Caco-2 (cell line): ENCODE measurements at regions not wholly inside any gene's neighbourhood (a gene's known extent, or its start where the extent isn't known, plus 50 kb on each side); places are given as distances from the start of the nearest gene placed in this dataset.

Source experiments
- BruUV-seq: library from RNA; stranded (reverse); fragments of 400-500 nt; replicated peaks from 2 replicates; lab custom pipeline; 2021; lab: Mats Ljungman, UMichigan
- CTCF ChIA-PET: fragments of 300-600 bp; sonication (Branson Sonifier 250); formaldehyde crosslinking; loops from one replicate; lab custom pipeline; 2022; ENCODE audit warnings: antibody characterized with exemption; lab: Charles Lee
- POLR2A ChIA-PET: fragments of 300-600 bp; sonication (Branson Sonifier 250); formaldehyde crosslinking; loops from one replicate; lab custom pipeline; 2022; ENCODE audit warnings: antibody characterized with exemption; lab: Charles Lee
- DNase-seq, 2 experiments: peaks; one replicate each; pipeline versions ENCODE4 v3.0.0 to v3.0.0-alpha.2; 2020 to 2022
- H3K27me3 ChIP-seq: replicated peaks from 2 replicates; pipeline ENCODE4 v1.6.0; 2011; ENCODE audit warnings: low read length; ENCODE audit not compliant: control insufficient read depth, insufficient read depth
- H3K36me3 ChIP-seq: 2 replicates; pipeline ENCODE4 v1.5.1; 2011; ENCODE audit warnings: low read length; ENCODE audit not compliant: control insufficient read depth, insufficient read depth
- H3K4me1 ChIP-seq: fragments of 250-450 bp; sonication (Bioruptor Pico); 2 replicates; pipeline ENCODE4 v1.5.1; 2020; ENCODE audit warnings: mild to moderate bottlenecking
- H3K4me3 ChIP-seq: 2 replicates; pipeline ENCODE4 v1.5.1; 2011; ENCODE audit warnings: low read depth, mild to moderate bottlenecking, control low read depth, low read length
- H3K9me3 ChIP-seq: fragments of 250-450 bp; sonication (Bioruptor Pico); 2 replicates; pipeline ENCODE4 v1.5.1; 2020; ENCODE audit warnings: mild to moderate bottlenecking, moderate library complexity
- H3K27ac Mint-ChIP-seq: one replicate; pipeline ENCODE4 v1.8.0; 2022; ENCODE audit warnings: mixed read lengths; ENCODE audit not compliant: unreplicated experiment
- H3K27me3 Mint-ChIP-seq: one replicate; pipeline ENCODE4 v1.8.0; 2022; ENCODE audit warnings: mixed read lengths; ENCODE audit not compliant: insufficient read depth, unreplicated experiment
- H3K36me3 Mint-ChIP-seq: one replicate; pipeline ENCODE4 v1.8.0; 2022; ENCODE audit warnings: mild to moderate bottlenecking, mixed read lengths; ENCODE audit not compliant: insufficient read depth, unreplicated experiment
- H3K4me1 Mint-ChIP-seq: one replicate; pipeline ENCODE4 v1.8.0; 2022; ENCODE audit warnings: low read depth, mixed read lengths; ENCODE audit not compliant: unreplicated experiment
- H3K4me3 Mint-ChIP-seq: one replicate; pipeline ENCODE4 v1.8.0; 2022; ENCODE audit warnings: mild to moderate bottlenecking, moderate library complexity, mixed read lengths; ENCODE audit not compliant: unreplicated experiment
- H3K9me3 Mint-ChIP-seq: one replicate; pipeline ENCODE4 v1.8.0; 2022; ENCODE audit warnings: mixed read lengths; ENCODE audit not compliant: unreplicated experiment
- intact Hi-C: fragments of 100-400 bp; cut with micrococcal nuclease; formaldehyde crosslinking; loops from one replicate; pipeline ENCODE4 v1.10.0; 2022; ENCODE audit not compliant: unreplicated experiment
- TF ChIP-seq, protein P1 (sequence below), 2 experiments: fragments of 200-600 bp in 1 of 2; IDR thresholded peaks; 1 replicate in 1 of 2; 2 replicates in 1 of 2; pipeline versions ENCODE4 v1.5.1 to v1.8.0; 2011 to 2022; ENCODE audit warnings: antibody characterized with exemption in 1 of 2, control low read depth in 1 of 2, inconsistent platforms in 1 of 2, low read depth in 1 of 2, low read length in 1 of 2, mild to moderate bottlenecking in 1 of 2, moderate library complexity in 1 of 2; ENCODE audit not compliant: insufficient read depth in 1 of 2, severe bottlenecking in 1 of 2, unreplicated experiment in 1 of 2

DNA sequence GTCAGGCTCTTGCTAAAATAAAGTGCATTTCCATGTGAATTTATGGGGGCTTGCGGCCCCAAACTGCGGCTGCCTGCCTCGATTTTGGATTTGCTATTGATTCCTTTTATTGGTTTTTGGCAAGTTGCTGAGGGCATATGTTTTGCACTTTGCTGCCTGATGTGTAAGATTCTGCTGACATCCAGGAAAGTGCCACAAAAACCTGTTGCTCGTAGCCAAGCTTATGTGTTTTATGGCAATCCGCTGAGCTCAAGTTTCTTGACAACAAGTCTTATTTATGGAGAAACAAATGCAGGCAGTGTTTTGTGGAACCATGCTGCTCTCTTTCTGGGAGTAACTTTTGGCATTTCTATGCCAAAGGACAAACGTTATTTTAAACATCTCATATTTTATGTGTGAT lies 97.3 kb upstream of the DDIT4L start:
- Histone ChIP-seq H3K4me1 (no peaks in the 10 kb centered on the region), H3K36me3 (no peaks in the 10 kb centered on the region), H3K4me3 (no peak overlapping the region), H3K27me3 (no peaks in the 10 kb centered on the region), H3K9me3 (no peaks in the 10 kb centered on the region)
- no TSS peak for BruUV-seq
- Mint-ChIP-seq H3K9me3 (no peaks in the 10 kb centered on the region), H3K36me3 (no peaks in the 10 kb centered on the region), H3K27ac (no peak overlapping the region), H3K4me1 (no peaks in the 10 kb centered on the region), H3K27me3 (no peaks in the 10 kb centered on the region), H3K4me3 (no peak overlapping the region)
- intact Hi-C loops = no loop called here
- no peak for DNase-seq
- TF ChIP-seq, protein P1, sequence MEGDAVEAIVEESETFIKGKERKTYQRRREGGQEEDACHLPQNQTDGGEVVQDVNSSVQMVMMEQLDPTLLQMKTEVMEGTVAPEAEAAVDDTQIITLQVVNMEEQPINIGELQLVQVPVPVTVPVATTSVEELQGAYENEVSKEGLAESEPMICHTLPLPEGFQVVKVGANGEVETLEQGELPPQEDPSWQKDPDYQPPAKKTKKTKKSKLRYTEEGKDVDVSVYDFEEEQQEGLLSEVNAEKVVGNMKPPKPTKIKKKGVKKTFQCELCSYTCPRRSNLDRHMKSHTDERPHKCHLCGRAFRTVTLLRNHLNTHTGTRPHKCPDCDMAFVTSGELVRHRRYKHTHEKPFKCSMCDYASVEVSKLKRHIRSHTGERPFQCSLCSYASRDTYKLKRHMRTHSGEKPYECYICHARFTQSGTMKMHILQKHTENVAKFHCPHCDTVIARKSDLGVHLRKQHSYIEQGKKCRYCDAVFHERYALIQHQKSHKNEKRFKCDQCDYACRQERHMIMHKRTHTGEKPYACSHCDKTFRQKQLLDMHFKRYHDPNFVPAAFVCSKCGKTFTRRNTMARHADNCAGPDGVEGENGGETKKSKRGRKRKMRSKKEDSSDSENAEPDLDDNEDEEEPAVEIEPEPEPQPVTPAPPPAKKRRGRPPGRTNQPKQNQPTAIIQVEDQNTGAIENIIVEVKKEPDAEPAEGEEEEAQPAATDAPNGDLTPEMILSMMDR (IDR thresholded peaks at IDR 0.05; ENCODE audit: insufficient read depth in 1 of 2, low read depth in 1 of 2, low read length in 1 of 2, severe bottlenecking in 1 of 2, unreplicated experiment in 1 of 2) = no peak
- CTCF ChIA-PET = no interaction called here
- POLR2A ChIA-PET = no interaction called here

DNA sequence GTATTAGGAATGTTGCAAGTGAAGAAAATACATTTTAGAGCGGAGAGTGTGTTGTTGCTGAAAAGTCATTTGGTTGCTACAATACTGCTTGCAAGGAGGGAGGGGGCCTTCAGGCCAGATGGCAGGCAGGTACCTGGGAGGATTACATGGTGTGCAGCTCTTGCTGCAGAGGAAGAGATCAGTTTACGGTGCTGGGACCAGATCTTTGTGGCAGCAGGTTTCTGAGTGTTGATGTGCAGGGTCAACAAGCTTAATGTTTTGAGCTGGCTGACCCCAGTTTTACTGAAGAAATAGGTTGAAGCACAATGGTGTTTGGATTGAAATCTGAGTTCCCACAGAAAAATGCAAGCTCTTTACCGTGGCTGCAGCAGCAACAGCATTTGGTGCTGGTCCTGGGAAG lies 96.4 kb upstream of the DDIT4L start:
- DNase-seq = no peak
- no peaks in the 10 kb centered on the region for H3K4me1 Mint-ChIP-seq
- Histone ChIP-seq H3K4me3 (no peak overlapping the region), H3K4me1 (no peaks in the 10 kb centered on the region), H3K36me3 (no peaks in the 10 kb centered on the region), H3K9me3 (no peaks in the 10 kb centered on the region), H3K27me3 (no peaks in the 10 kb centered on the region)
- CTCF ChIA-PET = no interaction called here
- POLR2A ChIA-PET = no interaction called here
- BruUV-seq = no TSS peak
- intact Hi-C loops = no loop called here
- TF ChIP-seq, protein P1 (IDR thresholded peaks at IDR 0.05; ENCODE audit: insufficient read depth in 1 of 2, low read depth in 1 of 2, low read length in 1 of 2, severe bottlenecking in 1 of 2, unreplicated experiment in 1 of 2) = no peak
- H3K27ac Mint-ChIP-seq = no peak overlapping the region
- peaks cover under 1% of the 10 kb centered on the region for H3K27me3 Mint-ChIP-seq
- no peaks in the 10 kb centered on the region for H3K36me3 Mint-ChIP-seq
- H3K4me3 Mint-ChIP-seq = no peak overlapping the region
- H3K9me3 Mint-ChIP-seq = no peaks in the 10 kb centered on the region

DNA sequence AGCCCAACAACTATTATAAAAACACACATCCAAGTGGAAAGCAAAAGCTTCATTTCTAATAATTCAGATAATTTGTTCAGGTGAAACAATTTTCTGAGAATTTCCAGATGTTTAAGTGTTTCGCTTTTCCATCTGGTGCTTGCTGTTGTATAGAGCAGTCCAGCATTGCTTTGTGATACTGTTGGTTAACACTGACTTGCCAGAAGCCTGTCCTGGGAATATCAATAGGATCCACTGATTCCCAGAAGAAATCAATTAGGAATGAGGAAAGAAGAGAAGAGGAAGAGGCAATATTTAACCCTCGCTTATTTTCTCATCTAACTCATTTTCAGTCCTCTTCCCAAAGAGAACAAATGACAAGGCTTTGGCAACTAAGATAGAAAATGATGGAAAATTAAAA lies 94.9 kb upstream of the DDIT4L start:
- Histone ChIP-seq H3K9me3 (no peaks in the 10 kb centered on the region), H3K4me3 (no peak overlapping the region), H3K36me3 (no peaks in the 10 kb centered on the region), H3K4me1 (no peaks in the 10 kb centered on the region), H3K27me3 (no peaks in the 10 kb centered on the region)
- intact Hi-C loops = no loop called here
- no peaks in the 10 kb centered on the region for H3K4me1 Mint-ChIP-seq
- ChIA-PET CTCF (no interaction called here), POLR2A (no interaction called here)
- peaks cover 4% of the 10 kb centered on the region for H3K27me3 Mint-ChIP-seq
- no peak for DNase-seq
- H3K27ac Mint-ChIP-seq = no peak overlapping the region
- TF ChIP-seq, protein P1 (IDR thresholded peaks at IDR 0.05; ENCODE audit: insufficient read depth in 1 of 2, low read depth in 1 of 2, low read length in 1 of 2, severe bottlenecking in 1 of 2, unreplicated experiment in 1 of 2) = no peak
- BruUV-seq = no TSS peak
- H3K4me3 Mint-ChIP-seq = no peak overlapping the region
- no peaks in the 10 kb centered on the region for H3K9me3 Mint-ChIP-seq
- H3K36me3 Mint-ChIP-seq = no peaks in the 10 kb centered on the region
